ENCODE measurements at regions not wholly inside any gene's neighbourhood (a gene's known extent, or its start where the extent isn't known, plus 50 kb on each side); places are given as distances from the start of the nearest gene placed in this dataset.
"Not testable (repeated sequence)": the region's sequence is repeated elsewhere in the genome, so short reads cannot be mapped to it uniquely, and the experiment has no call there.

DNA sequence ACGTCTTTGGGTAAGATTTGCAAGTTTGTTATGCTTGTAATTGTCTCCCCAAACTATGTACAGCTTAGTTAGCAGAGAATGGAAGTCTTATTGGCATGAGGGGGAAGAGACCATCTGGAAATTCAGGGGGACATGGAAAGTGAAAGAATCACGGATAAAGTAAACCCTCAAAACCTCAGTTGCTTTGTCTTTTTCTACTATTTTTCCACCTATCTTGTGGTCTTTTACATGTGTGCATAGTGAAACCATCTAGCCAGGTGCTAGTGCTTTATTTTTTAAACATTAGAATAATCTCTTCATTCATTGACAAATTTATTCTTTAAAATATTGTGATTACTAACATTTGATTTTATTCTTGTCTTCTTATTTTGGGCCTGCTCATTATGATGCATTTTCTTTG, 441.1 kb upstream of the RORB start:
- no peak overlapping the region for H3K4me2 ChIP-seq
- ChIA-PET CTCF (no interaction called here), POLR2A (ENCODE audit: unreplicated experiment) (no interaction called here)
- no peak overlapping the region for H3K27ac ChIP-seq
- no peaks in the 10 kb centered on the region for H3K27me3 ChIP-seq (ENCODE audit: insufficient read depth, low read depth)
- H3K79me2 ChIP-seq (ENCODE audit: low read depth) = no peaks in the 10 kb centered on the region
- no peak for DNase-seq
- peak overlapping the region; percentile 31; the same call in 1 of the 2 replicates for H2AFZ ChIP-seq
- BruUV-seq (replicated peaks) = no TSS peak
- H3K4me3 ChIP-seq = no peak overlapping the region
- no peaks in the 10 kb centered on the region for H3F3A ChIP-seq (ENCODE audit: insufficient read depth, low read depth)
- intact Hi-C loops (cut with micrococcal nuclease; ENCODE audit: unreplicated experiment) = no loop called here
- H4K20me1 ChIP-seq (ENCODE audit: insufficient read depth) = no peaks in the 10 kb centered on the region
- H3K36me3 ChIP-seq (ENCODE audit: low read depth) = no peaks in the 10 kb centered on the region
- H3K9me2 ChIP-seq (ENCODE audit: insufficient read depth) = no peaks in the 10 kb centered on the region
- H3K9me3 ChIP-seq (ENCODE audit: insufficient read depth, low read depth) = no peaks in the 10 kb centered on the region
- no peak for TF ChIP-seq EZH2 (IDR thresholded peaks at IDR 0.05; ENCODE audit: low read depth)
- TF ChIP-seq, protein P1, sequence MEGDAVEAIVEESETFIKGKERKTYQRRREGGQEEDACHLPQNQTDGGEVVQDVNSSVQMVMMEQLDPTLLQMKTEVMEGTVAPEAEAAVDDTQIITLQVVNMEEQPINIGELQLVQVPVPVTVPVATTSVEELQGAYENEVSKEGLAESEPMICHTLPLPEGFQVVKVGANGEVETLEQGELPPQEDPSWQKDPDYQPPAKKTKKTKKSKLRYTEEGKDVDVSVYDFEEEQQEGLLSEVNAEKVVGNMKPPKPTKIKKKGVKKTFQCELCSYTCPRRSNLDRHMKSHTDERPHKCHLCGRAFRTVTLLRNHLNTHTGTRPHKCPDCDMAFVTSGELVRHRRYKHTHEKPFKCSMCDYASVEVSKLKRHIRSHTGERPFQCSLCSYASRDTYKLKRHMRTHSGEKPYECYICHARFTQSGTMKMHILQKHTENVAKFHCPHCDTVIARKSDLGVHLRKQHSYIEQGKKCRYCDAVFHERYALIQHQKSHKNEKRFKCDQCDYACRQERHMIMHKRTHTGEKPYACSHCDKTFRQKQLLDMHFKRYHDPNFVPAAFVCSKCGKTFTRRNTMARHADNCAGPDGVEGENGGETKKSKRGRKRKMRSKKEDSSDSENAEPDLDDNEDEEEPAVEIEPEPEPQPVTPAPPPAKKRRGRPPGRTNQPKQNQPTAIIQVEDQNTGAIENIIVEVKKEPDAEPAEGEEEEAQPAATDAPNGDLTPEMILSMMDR (conservative IDR thresholded peaks at IDR 0.05) = no peak
- no peaks in the 10 kb centered on the region for H3K4me1 ChIP-seq (replicated peaks; ENCODE audit: insufficient read depth)

DNA sequence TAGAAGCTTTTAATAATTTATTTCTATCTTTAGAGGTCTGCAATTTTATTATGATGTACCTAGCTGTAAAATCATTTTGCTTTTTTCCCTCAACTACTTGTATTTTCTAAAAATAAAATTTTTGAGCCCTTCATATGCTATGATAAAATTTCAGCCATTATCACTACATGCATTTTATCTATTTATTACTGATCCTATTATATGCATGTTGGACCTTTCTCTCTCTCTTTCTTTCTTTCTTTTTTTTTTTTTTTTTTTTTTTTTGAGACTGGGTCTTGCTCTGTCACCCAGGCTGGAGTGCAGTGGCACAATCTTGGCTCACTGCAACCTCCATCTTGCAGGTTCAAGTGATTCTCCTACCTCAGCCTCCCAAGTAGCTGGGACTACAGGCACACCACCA, 440.1 kb upstream of the RORB start:
- CTCF ChIA-PET, H3K4me3 ChIP-seq: not testable (repeated sequence)

DNA sequence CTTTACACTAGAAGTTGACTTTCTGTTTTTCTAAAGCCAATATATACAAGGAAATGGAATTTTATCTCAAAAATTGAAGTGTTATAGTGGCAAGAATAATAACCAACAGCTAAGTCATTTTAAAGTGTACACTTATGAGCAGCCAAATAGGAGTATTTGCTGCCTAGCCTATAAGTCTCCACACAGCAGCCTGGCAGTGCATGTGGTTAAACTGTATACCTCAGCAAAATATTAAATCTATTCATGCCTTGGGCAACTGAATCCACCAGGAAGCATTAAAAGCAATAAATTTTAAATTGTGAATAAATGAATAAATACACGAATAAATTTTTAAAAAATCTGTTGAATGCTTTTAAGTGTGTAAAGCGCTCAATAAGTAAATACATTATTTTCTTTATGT, 432.4 kb upstream of the RORB start:
- Histone ChIP-seq H3K27ac (no peak overlapping the region), H3K4me3 (no peak overlapping the region), H2AFZ (no peak overlapping the region), H3K36me3 (ENCODE audit: low read depth) (no peaks in the 10 kb centered on the region), H3K4me2 (no peak overlapping the region), H3F3A (ENCODE audit: insufficient read depth, low read depth) (no peaks in the 10 kb centered on the region), H3K9me2 (ENCODE audit: insufficient read depth) (no peaks in the 10 kb centered on the region), H3K27me3 (ENCODE audit: insufficient read depth, low read depth) (no peaks in the 10 kb centered on the region), H3K4me1 (replicated peaks; ENCODE audit: insufficient read depth) (no peaks in the 10 kb centered on the region), H3K9me3 (ENCODE audit: insufficient read depth, low read depth) (0 out of 2 replicates have a peak, but pooled peaks cover 2% of the 10 kb centered on the region), H3K79me2 (ENCODE audit: low read depth) (no peaks in the 10 kb centered on the region), H4K20me1 (ENCODE audit: insufficient read depth) (no peaks in the 10 kb centered on the region)
- TF ChIP-seq, protein P1 (conservative IDR thresholded peaks at IDR 0.05) = no peak
- TF ChIP-seq EZH2 (IDR thresholded peaks at IDR 0.05; ENCODE audit: low read depth) = no peak
- BruUV-seq (replicated peaks) = no TSS peak
- POLR2A ChIA-PET (ENCODE audit: unreplicated experiment) = no interaction called here
- CTCF ChIA-PET = no interaction called here
- intact Hi-C loops (cut with micrococcal nuclease; ENCODE audit: unreplicated experiment) = no loop called here
- DNase-seq = no peak

More for the DNA sequence above, 440.1 kb upstream of the RORB start:
- H3K4me1 ChIP-seq (replicated peaks; ENCODE audit: insufficient read depth); H3K36me3 ChIP-seq (ENCODE audit: low read depth); H3K4me2 ChIP-seq; H2AFZ ChIP-seq; POLR2A ChIA-PET (ENCODE audit: unreplicated experiment); H3K9me3 ChIP-seq (ENCODE audit: insufficient read depth, low read depth); H3K9me2 ChIP-seq (ENCODE audit: insufficient read depth); H3K27me3 ChIP-seq (ENCODE audit: insufficient read depth, low read depth); H4K20me1 ChIP-seq (ENCODE audit: insufficient read depth); H3F3A ChIP-seq (ENCODE audit: insufficient read depth, low read depth); H3K79me2 ChIP-seq (ENCODE audit: low read depth); H3K27ac ChIP-seq; DNase-seq; BruUV-seq (replicated peaks); intact Hi-C loops (cut with micrococcal nuclease; ENCODE audit: unreplicated experiment): not testable (repeated sequence)

DNA sequence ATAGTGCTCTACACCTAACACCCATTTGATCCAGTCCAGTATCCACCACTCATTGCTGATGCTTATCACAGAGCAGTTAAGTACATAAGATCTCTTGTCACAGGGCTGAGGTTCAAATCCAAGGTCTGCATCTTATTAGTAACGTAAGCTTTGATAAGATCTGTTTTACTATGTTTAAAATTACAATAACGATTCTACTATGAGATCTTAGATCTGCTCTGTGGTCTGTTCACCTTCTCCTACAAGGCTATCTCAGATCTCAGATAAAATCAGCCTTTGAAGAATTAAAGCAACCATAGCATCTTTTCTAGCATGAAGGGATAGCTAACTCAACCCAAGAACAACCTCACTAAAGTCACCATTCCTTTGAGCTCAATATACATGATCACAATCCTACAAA, 431.0 kb upstream of the RORB start:
- intact Hi-C loops (cut with micrococcal nuclease; ENCODE audit: unreplicated experiment) = no loop called here
- no peaks in the 10 kb centered on the region for H3F3A ChIP-seq (ENCODE audit: insufficient read depth, low read depth)

More for the DNA sequence above, 431.0 kb upstream of the RORB start:
- 0 out of 2 replicates have a peak, but pooled peaks cover 2% of the 10 kb centered on the region for H3K9me3 ChIP-seq (ENCODE audit: insufficient read depth, low read depth)
- H3K79me2 ChIP-seq (ENCODE audit: low read depth) = no peaks in the 10 kb centered on the region
- BruUV-seq (replicated peaks) = no TSS peak
- no peak overlapping the region for H3K4me3 ChIP-seq
- no peaks in the 10 kb centered on the region for H3K9me2 ChIP-seq (ENCODE audit: insufficient read depth)
- H4K20me1 ChIP-seq (ENCODE audit: insufficient read depth) = no peaks in the 10 kb centered on the region
- ChIA-PET POLR2A (ENCODE audit: unreplicated experiment) (no interaction called here), CTCF (no interaction called here)
- H3K4me2 ChIP-seq = no peak overlapping the region
- TF ChIP-seq, protein P1 (conservative IDR thresholded peaks at IDR 0.05) = no peak
- no peak for TF ChIP-seq EZH2 (IDR thresholded peaks at IDR 0.05; ENCODE audit: low read depth)
- no peak for DNase-seq
- no peak overlapping the region for H3K27ac ChIP-seq
- H3K36me3 ChIP-seq (ENCODE audit: low read depth) = no peaks in the 10 kb centered on the region
- H2AFZ ChIP-seq = no peak overlapping the region
- no peaks in the 10 kb centered on the region for H3K27me3 ChIP-seq (ENCODE audit: insufficient read depth, low read depth)
- H3K4me1 ChIP-seq (replicated peaks; ENCODE audit: insufficient read depth) = no peaks in the 10 kb centered on the region

Data from PC-9 (cell line).